ENCODE measurements at regions not wholly inside any gene's neighbourhood (a gene's known extent, or its start where the extent isn't known, plus 50 kb on each side); places are given as distances from the start of the nearest gene placed in this dataset.
"Not testable (repeated sequence)": the region's sequence is repeated elsewhere in the genome, so short reads cannot be mapped to it uniquely, and the experiment has no call there.

- no peak for TF ChIP-seq CTCF (conservative IDR thresholded peaks at IDR 0.05)
- TF ChIP-seq ZFX (IDR thresholded peaks at IDR 0.05), result no peak
These were observed 230.5 kb upstream of the AUTS2 start for GRCh38 chr7:69367780-69368179.

GRCh38 chr7:69373171-69374043, 224.9 kb upstream of the AUTS2 start:
- no peak for TF ChIP-seq CTCF (conservative IDR thresholded peaks at IDR 0.05)
- no peak for TF ChIP-seq ZFX (IDR thresholded peaks at IDR 0.05)
- no peak overlapping the region for H3K27ac ChIP-seq

More at GRCh38 chr7:69367780-69368179, 230.5 kb upstream of the AUTS2 start:
- H3K27ac ChIP-seq, result no peak overlapping the region

GRCh38 chr7:69374044-69374425, 224.2 kb upstream of the AUTS2 start:
- H3K27ac ChIP-seq, result no peak overlapping the region
- TF ChIP-seq ZFX (IDR thresholded peaks at IDR 0.05) (no peak), CTCF (conservative IDR thresholded peaks at IDR 0.05) (no peak)

- TF ChIP-seq CTCF (conservative IDR thresholded peaks at IDR 0.05) (no peak), ZFX (IDR thresholded peaks at IDR 0.05) (no peak)
- H3K27ac ChIP-seq, result no peak overlapping the region
These were observed 221.1 kb upstream of the AUTS2 start for GRCh38 chr7:69377191-69377590.

GRCh38 chr7:69388452-69389137, 209.7 kb upstream of the AUTS2 start:
- no peak for TF ChIP-seq CTCF (conservative IDR thresholded peaks at IDR 0.05)
- no peak for TF ChIP-seq ZFX (IDR thresholded peaks at IDR 0.05)
- no peak overlapping the region for H3K27ac ChIP-seq

GRCh38 chr7:69389216-69389615, 209.1 kb upstream of the AUTS2 start:
- no peak overlapping the region for H3K27ac ChIP-seq
- no peak for TF ChIP-seq ZFX (IDR thresholded peaks at IDR 0.05)
- no peak for TF ChIP-seq CTCF (conservative IDR thresholded peaks at IDR 0.05)

- H3K27ac ChIP-seq, result not testable (repeated sequence)
These were observed 204.4 kb upstream of the AUTS2 start for GRCh38 chr7:69393912-69394311.

All from C4-2B (cell line).